Liver (tissue), 2 donors: ENCODE measurements at regions not wholly inside any gene's neighbourhood (a gene's known extent, or its start where the extent isn't known, plus 50 kb on each side); places are given as distances from the start of the nearest gene placed in this dataset.

Experiments
- CTCF ChIP-seq: fragments of 150-350 bp; IDR thresholded peaks from 2 replicates; pipeline ENCODE4 v1.5.1; 2017; ENCODE audit warnings: improper control_type of control experiment, low read depth, low read length; ENCODE audit not compliant: missing input control
- YY1 ChIP-seq: IDR thresholded peaks from 2 replicates; pipeline ENCODE4 v1.6.1; 2016; ENCODE audit warnings: antibody characterized with exemption, mild to moderate bottlenecking
- donor health status: healthy.

GRCh38 chr10:57894361-57894760 lies 373.3 kb downstream of the IPMK start:
- TF ChIP-seq CTCF (no peak), YY1 (no peak)
